Suprapubic skin (tissue), 4 donors: ENCODE measurements at regions not wholly inside any gene's neighbourhood (a gene's known extent, or its start where the extent isn't known, plus 50 kb on each side); places are given as distances from the start of the nearest gene placed in this dataset.

Source experiments
- CTCF ChIP-seq, 2 donors: fragments of 200-600 bp in 1 of 2; fragments of 450-650 bp in 1 of 2; sonication (generic) in 1 of 2; IDR thresholded peaks; one replicate each; pipeline ENCODE4 v1.5.1; 2016 to 2019; ENCODE audit warnings: antibody characterized with exemption in 2 of 2, mild to moderate bottlenecking in 1 of 2, moderate library complexity in 1 of 2
- EP300 ChIP-seq: sonication (generic); formaldehyde crosslinking; IDR thresholded peaks from one replicate; pipeline ENCODE4 v1.6.1; 2017; ENCODE audit warnings: antibody characterized with exemption
- POLR2A ChIP-seq, 2 donors: fragments of 450-650 bp; IDR thresholded peaks; one replicate each; pipeline ENCODE4 v1.6.1; 2017; ENCODE audit warnings: antibody characterized with exemption in 2 of 2, mild to moderate bottlenecking in 2 of 2, moderate library complexity in 2 of 2
- POLR2AphosphoS5 ChIP-seq, 3 donors: sonication (generic); formaldehyde crosslinking; IDR thresholded peaks; one replicate each; pipeline ENCODE4 v1.6.1; 2017; ENCODE audit warnings: antibody characterized with exemption in 3 of 3

GRCh38 chr6:48765352-48765961 lies 654.5 kb upstream of the PTCHD4 start:
- TF ChIP-seq POLR2AphosphoS5 (IDR thresholded peaks at IDR 0.05) (no peak), CTCF (IDR thresholded peaks at IDR 0.05) (no peak), POLR2A (IDR thresholded peaks at IDR 0.05) (no peak), EP300 (no peak)
